ENCODE measurements at regions not wholly inside any gene's neighbourhood (a gene's known extent, or its start where the extent isn't known, plus 50 kb on each side); places are given as distances from the start of the nearest gene placed in this dataset.
"Not testable (repeated sequence)": the region's sequence is repeated elsewhere in the genome, so short reads cannot be mapped to it uniquely, and the experiment has no call there.

GRCh38 chr1:65541865-65542264 is 121.4 kb downstream of the LEPR start:
- Histone ChIP-seq H3K4me3 (ENCODE audit: insufficient read depth, low read depth, low read length) (no peak overlapping the region), H3K27me3 (ENCODE audit: control insufficient read depth, insufficient read depth, low read length) (no peaks in the 10 kb centered on the region), H3K36me3 (replicated peaks; ENCODE audit: control insufficient read depth, insufficient read depth, low read length) (no peaks in the 10 kb centered on the region)
- DNase-seq = no peak

- H3K27me3 ChIP-seq (ENCODE audit: control insufficient read depth, insufficient read depth, low read length); DNase-seq; H3K36me3 ChIP-seq (replicated peaks; ENCODE audit: control insufficient read depth, insufficient read depth, low read length); H3K4me3 ChIP-seq (ENCODE audit: insufficient read depth, low read depth, low read length): not testable (repeated sequence)
Measured at GRCh38 chr1:65542592-65542991, 122.1 kb downstream of the LEPR start.

GRCh38 chr1:65550306-65551010 is 130.0 kb downstream of the LEPR start:
- H3K36me3 ChIP-seq (replicated peaks; ENCODE audit: control insufficient read depth, insufficient read depth, low read length); DNase-seq; H3K27me3 ChIP-seq (ENCODE audit: control insufficient read depth, insufficient read depth, low read length): not testable (repeated sequence)
- peak overlapping the region; percentile 46 for H3K4me3 ChIP-seq (ENCODE audit: insufficient read depth, low read depth, low read length)

GRCh38 chr1:65552484-65552883 is 132.0 kb downstream of the LEPR start:
- not testable (repeated sequence) for H3K4me3 ChIP-seq (ENCODE audit: insufficient read depth, low read depth, low read length); H3K36me3 ChIP-seq (replicated peaks; ENCODE audit: control insufficient read depth, insufficient read depth, low read length); DNase-seq; H3K27me3 ChIP-seq (ENCODE audit: control insufficient read depth, insufficient read depth, low read length)

- DNase-seq; H3K4me3 ChIP-seq (ENCODE audit: insufficient read depth, low read depth, low read length); H3K27me3 ChIP-seq (ENCODE audit: control insufficient read depth, insufficient read depth, low read length); H3K36me3 ChIP-seq (replicated peaks; ENCODE audit: control insufficient read depth, insufficient read depth, low read length): not testable (repeated sequence)
Measured at GRCh38 chr1:65554086-65554764, 133.8 kb downstream of the LEPR start.

- H3K27me3 ChIP-seq (ENCODE audit: control insufficient read depth, insufficient read depth, low read length) = no peaks in the 10 kb centered on the region
- DNase-seq = no peak
- H3K4me3 ChIP-seq (ENCODE audit: insufficient read depth, low read depth, low read length) = no peak overlapping the region
- H3K36me3 ChIP-seq (replicated peaks; ENCODE audit: control insufficient read depth, insufficient read depth, low read length) = no peaks in the 10 kb centered on the region
Measured at GRCh38 chr1:65554829-65555228, 134.4 kb downstream of the LEPR start.

- no peaks in the 10 kb centered on the region for H3K27me3 ChIP-seq (ENCODE audit: control insufficient read depth, insufficient read depth, low read length)
- DNase-seq = no peak
- H3K36me3 ChIP-seq (replicated peaks; ENCODE audit: control insufficient read depth, insufficient read depth, low read length) = no peaks in the 10 kb centered on the region
- H3K4me3 ChIP-seq (ENCODE audit: insufficient read depth, low read depth, low read length) = no peak overlapping the region
Measured at GRCh38 chr1:65558215-65558614, 137.7 kb downstream of the LEPR start.

- Histone ChIP-seq H3K4me3 (ENCODE audit: insufficient read depth, low read depth, low read length) (peak overlapping the region; percentile 36), H3K36me3 (replicated peaks; ENCODE audit: control insufficient read depth, insufficient read depth, low read length) (no peaks in the 10 kb centered on the region), H3K27me3 (ENCODE audit: control insufficient read depth, insufficient read depth, low read length) (no peaks in the 10 kb centered on the region)
- peak; percentile 10 for DNase-seq
Measured at GRCh38 chr1:65564493-65564892, 144.0 kb downstream of the LEPR start.

GRCh38 chr1:65568285-65568684 is 147.8 kb downstream of the LEPR start:
- Histone ChIP-seq H3K36me3 (replicated peaks; ENCODE audit: control insufficient read depth, insufficient read depth, low read length) (no peaks in the 10 kb centered on the region), H3K4me3 (ENCODE audit: insufficient read depth, low read depth, low read length) (no peak overlapping the region), H3K27me3 (ENCODE audit: control insufficient read depth, insufficient read depth, low read length) (no peaks in the 10 kb centered on the region)
- no peak for DNase-seq

GRCh38 chr1:65572701-65573421 is 152.4 kb downstream of the LEPR start:
- Histone ChIP-seq H3K27me3 (ENCODE audit: control insufficient read depth, insufficient read depth, low read length) (no peaks in the 10 kb centered on the region), H3K36me3 (replicated peaks; ENCODE audit: control insufficient read depth, insufficient read depth, low read length) (no peaks in the 10 kb centered on the region), H3K4me3 (ENCODE audit: insufficient read depth, low read depth, low read length) (no peak overlapping the region)
- no peak for DNase-seq

GRCh38 chr1:65577278-65577677 is 156.8 kb downstream of the LEPR start:
- H3K27me3 ChIP-seq (ENCODE audit: control insufficient read depth, insufficient read depth, low read length) = no peaks in the 10 kb centered on the region
- DNase-seq = no peak
- H3K36me3 ChIP-seq (replicated peaks; ENCODE audit: control insufficient read depth, insufficient read depth, low read length) = no peaks in the 10 kb centered on the region
- H3K4me3 ChIP-seq (ENCODE audit: insufficient read depth, low read depth, low read length) = no peak overlapping the region

GRCh38 chr1:65577982-65578381 is 157.5 kb downstream of the LEPR start:
- H3K27me3 ChIP-seq (ENCODE audit: control insufficient read depth, insufficient read depth, low read length); H3K4me3 ChIP-seq (ENCODE audit: insufficient read depth, low read depth, low read length); H3K36me3 ChIP-seq (replicated peaks; ENCODE audit: control insufficient read depth, insufficient read depth, low read length); DNase-seq: not testable (repeated sequence)

- H3K4me3 ChIP-seq (ENCODE audit: insufficient read depth, low read depth, low read length) = no peak overlapping the region
- DNase-seq = peak; percentile 2
- no peaks in the 10 kb centered on the region for H3K27me3 ChIP-seq (ENCODE audit: control insufficient read depth, insufficient read depth, low read length)
- H3K36me3 ChIP-seq (replicated peaks; ENCODE audit: control insufficient read depth, insufficient read depth, low read length) = no peaks in the 10 kb centered on the region
Measured at GRCh38 chr1:65581119-65581518, 160.7 kb downstream of the LEPR start.

GRCh38 chr1:65584399-65584798 is 163.9 kb downstream of the LEPR start:
- no peak for DNase-seq
- Histone ChIP-seq H3K4me3 (ENCODE audit: insufficient read depth, low read depth, low read length) (no peak overlapping the region), H3K36me3 (replicated peaks; ENCODE audit: control insufficient read depth, insufficient read depth, low read length) (no peaks in the 10 kb centered on the region), H3K27me3 (ENCODE audit: control insufficient read depth, insufficient read depth, low read length) (no peaks in the 10 kb centered on the region)

- no peaks in the 10 kb centered on the region for H3K27me3 ChIP-seq (ENCODE audit: control insufficient read depth, insufficient read depth, low read length)
- H3K4me3 ChIP-seq (ENCODE audit: insufficient read depth, low read depth, low read length) = no peak overlapping the region
- H3K36me3 ChIP-seq (replicated peaks; ENCODE audit: control insufficient read depth, insufficient read depth, low read length) = no peaks in the 10 kb centered on the region
- no peak for DNase-seq
Measured at GRCh38 chr1:65590279-65590678, 169.8 kb downstream of the LEPR start.

Data from H7 (cell line).